H1 (cell line): ENCODE measurements at regions not wholly inside any gene's neighbourhood (a gene's known extent, or its start where the extent isn't known, plus 50 kb on each side); places are given as distances from the start of the nearest gene placed in this dataset.

Experiments used
- CTCF ChIA-PET: fragments of 300-600 bp; sonication (Branson Sonifier 250); formaldehyde crosslinking; loops from one replicate; lab custom pipeline; 2021; ENCODE audit not compliant: partially characterized antibody; lab: Charles Lee
- POLR2A ChIA-PET: fragments of 300-600 bp; sonication (Branson Sonifier 250); formaldehyde crosslinking; loops from one replicate; lab custom pipeline; 2021; ENCODE audit warnings: inconsistent platforms; ENCODE audit not compliant: partially characterized antibody; lab: Charles Lee
- DNase-seq, 2 experiments: peaks; one replicate each; pipeline versions ENCODE4 v3.0.0 to v3.0.0-alpha.2; 2010 to 2022; ENCODE audit warnings: low spot score in 2 of 2, low read depth in 1 of 2, mixed read lengths in 1 of 2
- FAIRE-seq: peaks from 2 replicates; lab custom pipeline; 2011; peaks lifted over from hg19 to GRCh38; lab: Jason Lieb, UNC
- H2AFZ ChIP-seq: 2 replicates; pipeline ENCODE4 v1.8.1; 2012; ENCODE audit warnings: low read length, inconsistent platforms
- H2AK5ac ChIP-seq: 2 replicates; pipeline ENCODE4 v1.6.1; 2013; ENCODE audit warnings: low read depth, low read length
- H2BK120ac ChIP-seq: replicated peaks from 2 replicates; pipeline ENCODE3; 2013; ENCODE audit warnings: low read depth, low read length, inconsistent platforms
- H2BK12ac ChIP-seq: 2 replicates; pipeline ENCODE4 v1.6.1; 2013; ENCODE audit warnings: low read depth, low read length
- H2BK15ac ChIP-seq: 2 replicates; pipeline ENCODE4 v1.6.1; 2013; ENCODE audit warnings: low read length
- H2BK20ac ChIP-seq: 2 replicates; pipeline ENCODE4 v1.6.1; 2013; ENCODE audit warnings: low read length
- H2BK5ac ChIP-seq: 2 replicates; pipeline ENCODE4 v1.6.1; 2013; ENCODE audit warnings: low read depth, low read length
- H3K14ac ChIP-seq: 2 replicates; pipeline ENCODE4 v1.6.1; 2013; ENCODE audit warnings: inconsistent platforms; ENCODE audit not compliant: insufficient read length
- H3K18ac ChIP-seq: 2 replicates; pipeline ENCODE4 v1.6.1; 2013; ENCODE audit warnings: low read length; ENCODE audit errors: extremely low read depth
- H3K23ac ChIP-seq: 2 replicates; pipeline ENCODE4 v1.6.1; 2013; ENCODE audit warnings: inconsistent platforms; ENCODE audit not compliant: insufficient read length
- H3K23me2 ChIP-seq: 2 replicates; pipeline ENCODE4 v1.6.1; 2013; ENCODE audit warnings: low read depth, low read length
- H3K27ac ChIP-seq: 2 replicates; pipeline ENCODE4 v1.6.1; 2011; ENCODE audit warnings: low read depth, low read length, inconsistent platforms
- H3K27me3 ChIP-seq, 4 experiments: replicated peaks in 1 of 4; 1 replicate in 1 of 4; 2 replicates in 3 of 4; pipeline versions ENCODE4 v1.6.1 to v1.8.1; 2011 to 2013; ENCODE audit warnings: low read length in 3 of 4, mild to moderate bottlenecking in 3 of 4, inconsistent platforms in 2 of 4, mixed read lengths in 2 of 4, moderate library complexity in 1 of 4; ENCODE audit not compliant: control insufficient read depth in 3 of 4, insufficient read depth in 3 of 4; ENCODE audit errors: extremely low read depth in 1 of 4
- H3K36me3 ChIP-seq, 4 experiments: 2 replicates each; pipeline versions ENCODE4 v1.6.1 to v1.8.1; 2011 to 2013; ENCODE audit warnings: mild to moderate bottlenecking in 4 of 4, low read length in 3 of 4, moderate library complexity in 2 of 4, control low read depth in 1 of 4, inconsistent platforms in 1 of 4; ENCODE audit not compliant: insufficient read depth in 4 of 4, control insufficient read depth in 2 of 4
- H3K4ac ChIP-seq: replicated peaks from 2 replicates; pipeline ENCODE3; 2013; ENCODE audit warnings: low read length, low read depth, mixed read lengths, inconsistent platforms; ENCODE audit not compliant: insufficient read length
- H3K4me1 ChIP-seq, 4 experiments: replicated peaks in 1 of 4; 1 replicate in 1 of 4; 2 replicates in 3 of 4; pipeline versions ENCODE4 v1.6.1 to v1.8.1; 2011 to 2013; ENCODE audit warnings: low read length in 3 of 4, inconsistent platforms in 2 of 4, mixed read lengths in 1 of 4; ENCODE audit not compliant: insufficient read depth in 4 of 4, control insufficient read depth in 3 of 4
- H3K4me2 ChIP-seq, 2 experiments: 2 replicates each; pipeline versions ENCODE4 v1.6.1 to v1.8.1; 2011 to 2013; ENCODE audit warnings: low read depth in 2 of 2, low read length in 2 of 2, control low read depth in 1 of 2, inconsistent platforms in 1 of 2, mild to moderate bottlenecking in 1 of 2; ENCODE audit not compliant: insufficient read depth in 1 of 2
- H3K4me3 ChIP-seq, 4 experiments: fragments of 200-600, 300-600 bp in 1 of 4; sonication (generic), shearing (Covaris generic), sonication (Bioruptor Twin) in 1 of 4; 2 replicates each; pipeline versions ENCODE4 v1.5.1 to v1.8.1; 2011 to 2016; ENCODE audit warnings: low read length in 4 of 4, low read depth in 3 of 4, control low read depth in 2 of 4, inconsistent platforms in 2 of 4, mild to moderate bottlenecking in 2 of 4, mixed read lengths in 1 of 4, moderate library complexity in 1 of 4; ENCODE audit not compliant: insufficient read depth in 2 of 4; ENCODE audit errors: extremely low read depth in 1 of 4
- H3K56ac ChIP-seq: replicated peaks from 2 replicates; pipeline ENCODE3; 2013; ENCODE audit warnings: low read depth, mild to moderate bottlenecking, mixed read lengths, low read length, inconsistent platforms; ENCODE audit not compliant: insufficient read length
- H3K79me1 ChIP-seq: 2 replicates; pipeline ENCODE4 v1.6.1; 2013; ENCODE audit warnings: low read depth, low read length, control low read depth
- H3K79me2 ChIP-seq, 2 experiments: 2 replicates each; pipeline versions ENCODE4 v1.6.1 to v1.8.1; 2012 to 2013; ENCODE audit warnings: low read length in 2 of 2, mild to moderate bottlenecking in 2 of 2, inconsistent platforms in 1 of 2; ENCODE audit not compliant: insufficient read depth in 2 of 2, control insufficient read depth in 1 of 2
- H3K9ac ChIP-seq, 4 experiments: replicated peaks in 1 of 4; 1 replicate in 1 of 4; 2 replicates in 3 of 4; pipeline versions ENCODE4 v1.6.1 to v1.8.1; 2011 to 2013; ENCODE audit warnings: low read depth in 3 of 4, low read length in 3 of 4, control low read depth in 2 of 4, mild to moderate bottlenecking in 2 of 4, moderate library complexity in 2 of 4, inconsistent platforms in 1 of 4; ENCODE audit errors: extremely low read depth in 1 of 4
- H3K9me3 ChIP-seq, 2 experiments: 2 replicates each; pipeline versions ENCODE4 v1.6.1 to v1.8.1; 2012 to 2013; ENCODE audit warnings: mild to moderate bottlenecking in 2 of 2, moderate library complexity in 2 of 2, control low read depth in 1 of 2, inconsistent platforms in 1 of 2, low read depth in 1 of 2, low read length in 1 of 2, mixed read lengths in 1 of 2; ENCODE audit not compliant: insufficient read depth in 2 of 2
- H4K20me1 ChIP-seq, 2 experiments: replicated peaks in 1 of 2; 2 replicates each; pipeline versions ENCODE3 to v1.8.1; 2011 to 2013; ENCODE audit warnings: inconsistent platforms in 2 of 2, low read length in 2 of 2, mild to moderate bottlenecking in 1 of 2; ENCODE audit not compliant: insufficient read depth in 2 of 2, control insufficient read depth in 1 of 2
- H4K5ac ChIP-seq: 2 replicates; pipeline ENCODE4 v1.6.1; 2013; ENCODE audit warnings: low read length, low read depth, mixed read lengths, inconsistent platforms; ENCODE audit not compliant: insufficient read length
- H4K8ac ChIP-seq: 2 replicates; pipeline ENCODE4 v1.8.0; 2013; ENCODE audit warnings: mild to moderate bottlenecking, moderate library complexity, low read length, inconsistent platforms; ENCODE audit not compliant: insufficient read depth; ENCODE audit errors: extremely low read depth
- H4K91ac ChIP-seq: replicated peaks from 2 replicates; pipeline ENCODE3; 2013; ENCODE audit warnings: low read length, mixed read lengths, inconsistent platforms; ENCODE audit not compliant: insufficient read length
- GABPA ChIP-seq: IDR thresholded peaks from 2 replicates; pipeline ENCODE4 v1.6.1; 2011; ENCODE audit warnings: mild to moderate bottlenecking, low read length, moderate library complexity, borderline replicate concordance; ENCODE audit not compliant: insufficient read depth
- NRF1 ChIP-seq: IDR thresholded peaks from 2 replicates; pipeline ENCODE4 v1.6.1; 2011; ENCODE audit warnings: mild to moderate bottlenecking, low read depth, low read length, improper control_type of control experiment
- RXRA ChIP-seq: IDR thresholded peaks from 2 replicates; pipeline ENCODE4 v1.6.1; 2011; ENCODE audit warnings: low read depth, mild to moderate bottlenecking, low read length, moderate library complexity; ENCODE audit not compliant: insufficient read depth

DNA sequence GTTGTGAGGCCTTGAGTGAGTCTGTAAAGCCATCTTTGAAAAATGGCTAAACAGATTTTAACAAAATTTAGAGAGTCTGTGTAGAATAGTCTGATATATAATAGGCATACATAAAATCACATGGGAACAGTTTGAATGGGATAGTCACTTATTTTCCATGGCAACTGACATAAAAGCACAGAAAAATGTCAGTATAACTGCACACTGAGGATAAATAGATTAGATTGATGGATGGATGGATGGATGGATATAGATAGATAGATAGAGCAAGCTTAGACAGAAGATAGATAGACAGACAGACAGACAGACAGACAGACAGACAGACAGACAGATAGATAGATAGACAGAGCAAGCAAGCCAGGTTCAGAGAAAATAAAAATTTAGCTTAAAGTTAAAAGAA, 660.2 kb upstream of the API5 start:
- no peak overlapping the region for H3K14ac ChIP-seq
- no peak for FAIRE-seq

More for the DNA sequence above, 660.2 kb upstream of the API5 start:
- Histone ChIP-seq H3K4me2 (no peak overlapping the region), H3K79me1 (no peaks in the 10 kb centered on the region), H3K4ac (no peak overlapping the region), H2BK20ac (no peak overlapping the region), H4K5ac (no peak overlapping the region), H4K8ac (no peak overlapping the region), H2BK120ac (no peak overlapping the region), H2AK5ac (no peak overlapping the region), H2BK5ac (no peak overlapping the region), H4K91ac (no peak overlapping the region), H3K23ac (no peak overlapping the region), H3K36me3 (no peaks in the 10 kb centered on the region), H3K23me2 (no peaks in the 10 kb centered on the region), H4K20me1 (no peaks in the 10 kb centered on the region), H3K79me2 (no peaks in the 10 kb centered on the region), H3K27ac (no peak overlapping the region), H2BK15ac (no peak overlapping the region), H3K18ac (no peak overlapping the region), H2AFZ (no peak overlapping the region), H3K9me3 (no peaks in the 10 kb centered on the region), H3K9ac (no peak overlapping the region), H3K56ac (no peak overlapping the region), H3K27me3 (no peaks in the 10 kb centered on the region), H3K4me3 (no peak overlapping the region), H2BK12ac (no peak overlapping the region), H3K4me1 (0 out of 7 replicates have a peak, but pooled peaks cover 0 to 4% (median 0%) of the 10 kb centered on the region in 4 experiments)
- ChIA-PET POLR2A (no interaction called here), CTCF (interaction anchor here (0.8 to 1.6 kb wide), 3 partner anchors 9 to 18 kb away, joined by 3 to 6 read pairs (median 4); no protein-coding TSS in a partner anchor)
- no peak for TF ChIP-seq RXRA
- no peak for TF ChIP-seq GABPA
- no peak for TF ChIP-seq NRF1
- no peak for DNase-seq
